CD4-positive, alpha-beta T cell treated with Interleukin-4 for 4 hours (primary cell): ENCODE measurements at regions not wholly inside any gene's neighbourhood (a gene's known extent, or its start where the extent isn't known, plus 50 kb on each side); places are given as distances from the start of the nearest gene placed in this dataset.

Experiments used
- DNase-seq: peaks from one replicate; pipeline ENCODE4 v3.0.0-alpha.2; 2020

DNA sequence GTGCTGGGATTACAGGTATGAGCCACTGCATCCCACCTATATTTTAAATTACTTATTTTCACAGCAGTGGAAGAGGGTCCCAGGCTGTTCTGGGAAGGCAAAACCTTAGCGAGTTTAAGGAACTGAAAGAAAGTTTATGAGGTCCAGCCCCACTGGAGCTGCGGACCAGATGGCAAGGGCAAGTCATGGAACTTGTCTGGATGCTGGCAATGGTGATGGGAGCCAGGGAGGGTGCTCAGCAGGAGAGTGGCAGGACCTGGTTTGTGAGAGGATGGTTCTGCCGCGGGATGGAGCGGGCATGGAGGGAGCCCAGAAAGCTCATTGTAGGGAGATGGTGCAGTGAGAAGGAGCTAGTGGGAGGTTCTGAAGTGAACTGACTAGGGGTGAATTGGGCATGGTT is 50.6 kb upstream of the SLC45A1 start:
- no peak for DNase-seq

DNA sequence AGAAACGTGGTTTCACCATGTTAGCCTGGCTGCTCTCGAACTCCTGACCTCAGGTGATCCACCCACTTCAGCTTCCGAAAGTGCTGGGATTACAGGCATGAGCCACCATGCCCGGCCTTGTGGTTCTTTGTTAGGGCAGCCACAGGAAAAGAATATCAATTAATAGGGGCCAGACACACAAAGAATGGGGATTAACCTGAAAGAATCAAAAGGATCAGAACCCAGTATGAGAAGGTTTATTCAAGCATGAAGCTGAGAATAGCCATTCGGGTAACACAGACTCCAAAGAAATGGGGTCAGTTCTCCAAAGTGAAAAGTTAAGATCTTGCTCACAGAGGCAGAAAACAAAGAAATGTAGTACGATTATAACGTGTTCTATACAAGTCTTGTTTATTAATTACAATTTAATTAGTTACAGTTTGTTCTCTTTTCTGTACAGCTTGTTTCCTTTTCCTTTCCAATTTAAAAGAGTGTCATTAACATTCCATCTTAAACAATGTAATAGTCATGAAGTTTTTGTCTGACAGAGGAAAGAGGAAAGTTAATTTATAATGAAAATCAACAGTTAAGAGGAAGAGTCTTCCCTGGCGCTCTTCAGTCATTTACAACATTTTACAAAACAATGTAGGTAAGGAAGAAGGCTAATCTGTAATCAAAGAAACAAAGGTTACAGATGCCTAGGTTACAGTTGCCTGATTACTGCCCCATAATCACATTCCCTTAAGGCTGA is 51.3 kb upstream of the SLC45A1 start:
- DNase-seq = no peak

DNA sequence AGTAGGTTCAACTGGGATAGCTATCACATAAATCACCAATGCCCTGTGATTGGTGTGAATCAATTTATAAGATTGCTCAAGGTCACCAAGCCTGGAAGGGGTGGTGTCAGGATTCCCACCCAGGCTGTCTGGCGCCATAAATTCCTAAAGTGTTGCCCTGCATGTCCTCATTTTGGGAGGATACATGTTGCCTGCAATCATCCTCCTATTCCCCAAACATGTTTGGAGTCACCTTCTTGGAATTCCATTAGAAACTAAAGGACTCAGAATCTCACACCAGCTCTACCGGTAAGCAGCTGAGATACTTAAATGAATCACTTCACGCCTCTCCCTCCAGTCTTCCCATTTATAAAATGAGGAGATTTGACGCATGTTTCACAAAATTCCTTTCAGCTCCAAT is 54.1 kb upstream of the SLC45A1 start:
- DNase-seq = no peak

DNA sequence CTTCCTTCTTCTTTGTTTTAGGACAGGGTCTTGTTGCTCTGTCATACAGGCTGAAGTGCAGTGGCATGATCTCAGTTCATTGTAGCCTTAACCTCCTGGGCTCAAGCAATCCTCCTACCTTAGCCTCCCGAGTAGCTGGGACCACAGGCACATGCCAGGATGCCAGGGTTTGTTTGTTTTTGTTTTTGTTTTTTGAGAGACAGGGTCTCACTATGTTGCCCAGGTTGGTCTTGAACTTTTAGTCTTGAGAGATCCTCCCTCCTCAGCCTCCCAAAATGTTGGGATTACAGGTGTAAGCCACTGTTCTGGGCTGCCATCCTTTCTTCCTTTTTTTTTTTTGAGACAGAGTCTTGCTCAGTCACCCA is 56.5 kb upstream of the SLC45A1 start:
- DNase-seq = no peak

DNA sequence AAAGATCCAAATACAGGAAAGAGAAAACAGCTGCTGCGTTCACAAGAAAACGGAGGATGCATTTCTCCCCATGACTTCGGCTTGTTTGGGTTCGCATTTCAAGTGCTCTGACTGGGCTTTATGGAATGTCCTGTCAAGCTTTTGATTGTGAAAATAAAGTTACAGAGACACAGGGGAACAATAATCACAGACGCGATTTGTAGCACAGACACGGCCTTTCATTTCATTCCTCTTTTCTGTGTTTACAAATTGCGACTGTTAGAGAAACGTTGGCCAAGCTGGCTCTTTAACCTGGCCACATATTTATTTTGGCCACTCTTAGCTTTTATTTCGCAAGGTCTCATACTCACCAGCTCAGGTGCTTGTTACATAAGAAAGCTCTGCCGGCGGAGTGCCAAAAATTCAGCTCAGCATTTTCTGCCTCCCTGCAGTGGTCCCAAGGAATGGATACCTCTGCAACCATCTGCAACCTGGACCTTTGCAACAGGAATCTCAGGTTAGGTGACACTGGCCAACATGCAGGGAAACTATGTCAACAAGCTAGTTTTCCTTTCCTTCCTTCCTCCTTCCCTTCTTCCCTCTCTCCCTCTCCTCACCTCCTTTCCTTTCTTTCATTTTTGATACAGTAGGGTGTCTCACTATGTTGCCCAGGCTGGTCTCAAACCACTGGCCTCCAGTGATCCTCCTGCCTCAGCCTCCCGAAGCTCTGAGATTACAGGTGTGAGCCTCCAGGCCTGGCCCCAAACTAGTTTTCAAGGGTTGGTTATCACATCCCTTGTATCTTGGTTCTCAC is 58.2 kb upstream of the SLC45A1 start:
- DNase-seq = no peak

DNA sequence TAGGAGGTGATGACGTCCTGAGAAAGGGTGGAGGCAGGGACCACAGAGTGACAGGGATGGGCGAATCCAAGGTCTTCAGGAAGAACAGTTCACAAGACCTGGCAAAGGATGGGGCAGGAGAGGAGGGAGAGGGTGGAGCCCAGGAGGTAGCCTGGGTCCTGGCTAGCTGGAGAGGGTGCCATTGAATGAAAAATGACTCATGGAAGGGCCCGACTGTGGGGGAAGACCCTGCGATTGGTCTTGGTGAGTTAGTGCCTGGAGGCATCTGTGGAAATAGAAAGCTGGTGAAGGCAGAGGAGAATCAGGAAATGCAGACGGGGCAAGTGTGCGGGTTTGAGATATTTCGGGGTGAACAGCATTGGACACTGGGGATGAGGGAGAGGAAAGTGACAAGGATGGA is 60.3 kb upstream of the SLC45A1 start:
- no peak for DNase-seq

DNA sequence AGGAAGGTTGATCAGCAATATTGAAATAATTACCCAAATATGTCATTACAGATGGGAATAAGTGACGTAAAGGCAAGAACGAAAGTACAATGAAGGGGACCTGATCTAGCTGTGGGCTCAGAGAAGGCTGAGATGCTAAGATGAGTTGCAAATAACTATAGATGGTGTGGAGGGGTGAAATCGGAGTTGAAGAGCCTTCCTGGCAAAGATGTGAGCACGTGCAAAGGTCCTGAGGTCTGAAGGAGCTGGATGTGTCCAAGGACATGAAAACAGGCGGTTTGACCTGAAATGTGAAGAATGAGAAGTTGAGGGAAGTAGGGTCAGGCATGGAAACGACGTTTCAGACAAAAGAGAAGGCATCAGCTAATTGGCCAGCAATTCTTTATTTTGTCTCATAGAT is 61.6 kb upstream of the SLC45A1 start:
- no peak for DNase-seq

DNA sequence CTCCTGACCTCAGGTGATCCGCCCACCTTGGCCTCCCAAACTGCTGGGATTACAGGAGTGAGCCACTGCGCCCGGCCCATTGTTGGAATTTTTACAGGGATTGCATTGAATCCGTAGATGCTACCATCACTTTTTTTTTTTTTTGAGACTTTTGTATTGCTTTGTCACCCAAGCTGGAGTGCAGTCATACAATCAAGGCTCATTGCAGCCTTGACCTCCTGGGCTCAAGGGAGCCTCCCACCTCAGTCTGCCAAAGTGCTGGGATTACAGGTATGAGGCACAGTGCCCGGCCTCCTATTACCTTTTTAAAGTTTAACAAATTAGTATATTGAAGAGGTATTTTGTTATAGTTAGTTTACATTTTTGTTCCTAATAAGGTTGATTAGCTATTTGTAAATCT is 62.2 kb upstream of the SLC45A1 start:
- DNase-seq = no peak

DNA sequence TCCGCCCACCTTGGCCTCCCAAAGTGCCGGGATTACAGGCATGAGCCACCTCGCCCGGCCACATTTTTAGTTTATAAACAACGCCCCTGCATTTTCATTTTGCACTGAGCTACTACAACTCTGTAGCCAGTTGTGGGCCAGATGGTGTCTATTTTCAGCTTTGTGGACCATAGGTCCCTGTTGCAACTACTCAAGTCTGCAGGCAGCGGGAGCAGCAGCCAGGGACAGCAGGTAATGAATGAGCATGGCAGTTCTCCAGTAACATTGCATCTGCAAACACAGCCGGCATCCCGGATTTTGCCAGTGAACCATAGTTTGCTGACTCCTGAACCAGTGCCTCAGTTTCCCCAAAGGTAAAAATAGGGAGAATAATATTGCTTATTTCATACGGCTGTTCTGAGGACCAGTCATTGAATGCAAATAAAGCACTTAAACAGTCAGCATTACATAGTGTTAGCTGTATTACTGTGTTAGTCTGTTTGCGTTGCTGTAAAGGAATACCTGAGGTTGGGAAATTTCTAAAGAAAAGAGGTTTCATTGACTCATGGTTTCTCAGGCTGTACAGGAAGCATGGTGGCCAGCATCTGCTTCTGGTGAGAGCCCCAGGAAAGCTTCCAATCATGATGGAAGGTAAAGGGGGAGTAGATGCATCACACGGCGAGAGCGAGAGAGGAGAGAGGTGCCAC is 65.5 kb upstream of the SLC45A1 start:
- no peak for DNase-seq

DNA sequence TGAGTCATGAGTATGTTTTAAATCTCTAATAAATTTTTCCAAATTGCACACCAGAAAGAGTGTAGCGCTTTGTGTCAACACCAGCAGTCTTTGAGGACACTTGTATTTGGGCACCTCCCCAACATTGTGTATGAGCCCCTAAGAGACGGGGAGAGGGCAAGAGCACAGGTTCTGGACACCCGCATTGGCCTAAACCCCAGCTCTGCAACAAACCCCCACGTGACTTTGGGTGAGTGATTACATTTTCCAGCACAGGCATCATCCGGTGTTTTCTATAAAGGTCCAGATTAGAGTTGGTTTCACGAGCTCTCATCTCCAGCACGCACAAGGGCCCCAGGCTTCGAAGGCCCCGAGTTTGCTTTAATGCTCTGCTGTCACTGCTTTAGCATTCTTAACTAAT is 66.3 kb upstream of the SLC45A1 start:
- no peak for DNase-seq

DNA sequence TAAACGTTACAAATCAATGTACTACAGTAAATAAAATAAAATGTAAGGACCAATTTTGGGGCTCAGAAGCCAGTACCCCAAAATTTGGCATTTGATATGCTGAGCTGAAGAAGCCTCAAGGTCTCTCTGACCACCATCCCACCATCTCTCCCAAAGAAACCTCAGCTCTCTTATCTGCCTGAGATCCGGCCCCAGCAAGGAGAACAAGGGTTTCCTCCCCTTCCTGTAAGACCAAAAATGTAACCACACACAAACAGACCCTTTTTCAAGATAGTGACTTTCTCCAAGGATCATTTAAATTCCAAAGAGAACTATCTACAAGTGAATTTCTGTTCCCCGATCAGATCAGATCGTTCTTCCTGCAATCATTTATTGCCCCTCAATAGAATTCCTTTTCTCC is 68.1 kb upstream of the SLC45A1 start:
- DNase-seq = no peak

DNA sequence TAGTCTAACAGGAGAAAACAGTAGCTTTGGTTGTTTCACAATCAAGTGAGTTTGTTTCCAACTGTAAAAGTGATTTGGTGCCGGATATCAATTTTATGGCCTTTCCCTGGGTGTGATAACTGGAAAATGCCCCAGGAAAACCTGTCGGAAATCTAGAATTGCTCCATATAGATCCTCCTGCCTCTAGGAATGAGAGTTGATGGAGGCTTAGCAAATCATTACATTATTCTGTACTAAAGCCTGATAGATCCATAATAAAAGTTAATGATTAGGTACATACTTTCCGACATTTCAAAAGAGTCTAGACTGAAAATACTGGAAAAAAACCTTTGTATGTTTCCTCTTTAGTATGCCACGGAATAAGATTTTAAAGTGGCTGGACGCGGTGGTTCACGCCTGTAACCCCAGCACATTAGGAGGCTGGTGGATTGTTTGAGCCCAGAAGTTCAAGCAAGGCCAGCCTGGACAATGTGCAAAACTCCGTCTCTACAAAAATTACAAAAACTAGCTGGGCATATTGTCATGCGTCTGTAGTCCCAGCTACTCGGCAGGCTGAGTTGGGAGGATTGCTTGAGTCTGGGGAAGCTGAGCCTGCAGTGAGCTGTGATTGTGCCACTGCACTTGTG is 70.0 kb upstream of the SLC45A1 start:
- DNase-seq = no peak

DNA sequence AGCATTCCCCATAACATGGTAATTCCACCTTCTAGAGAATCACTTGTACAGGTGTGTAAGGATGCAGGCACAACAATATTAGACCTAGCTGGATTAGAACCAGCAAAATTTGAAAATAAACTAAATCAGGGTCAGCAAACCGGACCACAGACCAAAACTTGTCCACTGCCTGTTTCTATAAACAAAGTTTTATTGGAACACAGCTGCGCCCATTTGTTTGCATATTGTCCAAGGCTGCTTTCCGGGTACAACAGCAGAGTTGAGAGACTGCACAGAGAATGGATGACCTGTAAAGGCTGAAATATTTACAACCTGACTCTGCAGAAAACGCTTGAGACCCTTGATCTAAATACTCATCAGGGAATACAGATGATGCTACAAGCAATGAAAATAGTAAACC is 73.6 kb upstream of the SLC45A1 start:
- no peak for DNase-seq

DNA sequence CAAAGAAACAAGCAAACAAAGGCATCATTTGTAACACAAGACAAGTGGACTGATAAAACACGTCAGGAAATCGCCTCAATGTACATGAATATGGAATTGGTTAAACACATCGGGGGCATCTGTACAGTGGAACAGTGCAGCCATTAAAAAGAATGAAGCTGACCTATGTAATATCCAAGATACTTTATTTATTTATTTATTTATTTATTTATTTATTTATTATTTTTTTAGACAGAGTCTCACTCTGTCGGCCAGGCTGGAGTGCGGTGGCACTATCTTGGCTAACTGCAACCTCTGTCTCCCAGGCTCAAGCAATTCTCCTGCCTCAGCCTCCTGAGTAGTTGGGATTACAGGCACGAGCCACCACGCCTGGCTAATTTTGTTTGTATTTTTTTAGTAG is 75.4 kb upstream of the SLC45A1 start:
- no peak for DNase-seq

DNA sequence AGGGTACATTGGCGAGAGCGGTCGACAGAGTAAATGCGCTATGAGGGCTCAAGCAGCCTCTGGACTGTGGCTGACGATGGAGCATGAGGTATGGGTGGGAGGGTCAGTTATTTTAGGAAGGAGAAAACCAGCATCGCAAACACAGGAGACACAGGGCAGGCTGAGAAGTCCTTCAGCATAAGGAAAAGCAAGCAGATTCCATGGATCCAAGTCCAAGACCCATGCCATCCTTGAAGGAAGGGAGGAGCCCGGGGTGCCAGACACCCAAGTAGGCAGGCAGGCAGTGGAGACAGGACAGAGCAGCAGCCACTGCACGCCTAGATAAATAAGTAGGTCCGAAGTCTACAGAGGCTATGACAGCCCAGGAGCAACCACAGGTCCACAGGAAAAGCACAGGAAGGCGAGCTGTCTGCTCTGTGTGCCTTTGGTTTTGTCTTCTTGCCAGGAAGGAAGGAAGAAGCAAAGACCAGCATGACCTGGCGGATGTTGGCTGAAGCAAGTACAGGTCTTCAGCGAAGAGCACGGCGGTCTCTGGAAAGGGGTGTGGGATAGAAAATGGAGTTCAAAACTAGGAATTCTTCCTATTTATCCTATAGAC is 76.4 kb upstream of the SLC45A1 start:
- DNase-seq = no peak

DNA sequence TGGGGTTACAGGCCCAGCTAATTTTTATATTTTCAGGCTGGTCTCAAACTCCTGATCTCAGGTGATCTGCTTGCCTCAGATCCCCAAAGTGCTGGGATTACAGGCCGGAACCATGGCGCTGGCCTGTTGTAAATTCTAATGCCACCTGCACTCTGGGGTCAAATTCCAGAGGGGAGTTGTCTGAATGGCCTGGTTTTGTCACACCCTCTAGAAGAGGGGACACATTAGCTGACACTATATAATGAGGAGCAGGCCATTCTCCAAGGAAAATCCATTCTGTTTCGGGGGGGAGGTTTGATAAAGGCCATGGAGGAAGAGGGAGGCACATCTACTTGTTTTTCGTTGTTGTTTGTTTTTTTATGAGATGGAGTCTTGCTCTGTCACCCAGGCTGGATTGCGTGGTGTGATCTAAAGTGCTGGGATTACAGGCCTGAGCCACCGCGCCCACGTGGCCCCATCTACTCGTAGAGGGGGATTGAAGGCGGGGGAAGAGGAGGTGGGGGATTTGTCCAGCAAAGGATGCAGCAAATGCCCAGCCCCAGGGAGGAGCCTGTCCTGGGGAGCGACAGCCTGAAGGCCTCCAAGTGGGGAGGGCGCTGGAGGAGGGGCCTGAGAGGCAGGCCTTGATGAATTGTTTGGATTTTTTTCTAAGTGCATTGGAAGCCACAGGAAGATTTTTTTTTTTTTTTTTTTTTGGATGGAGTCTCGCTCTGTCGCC is 78.4 kb upstream of the SLC45A1 start:
- no peak for DNase-seq

DNA sequence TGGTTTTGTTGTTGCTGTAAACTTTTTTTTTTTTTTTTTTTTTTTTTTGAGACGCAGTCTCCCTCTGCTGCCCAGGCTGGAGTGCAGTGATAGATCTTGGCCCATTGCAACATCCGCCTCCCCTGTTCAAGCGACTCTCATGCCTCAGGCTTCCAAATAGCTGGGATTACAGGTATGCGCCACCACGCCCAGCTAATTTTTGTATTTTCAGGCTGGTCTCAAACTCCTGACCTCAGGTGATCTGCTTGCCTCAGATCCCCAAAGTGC is 78.9 kb upstream of the SLC45A1 start:
- DNase-seq = no peak

DNA sequence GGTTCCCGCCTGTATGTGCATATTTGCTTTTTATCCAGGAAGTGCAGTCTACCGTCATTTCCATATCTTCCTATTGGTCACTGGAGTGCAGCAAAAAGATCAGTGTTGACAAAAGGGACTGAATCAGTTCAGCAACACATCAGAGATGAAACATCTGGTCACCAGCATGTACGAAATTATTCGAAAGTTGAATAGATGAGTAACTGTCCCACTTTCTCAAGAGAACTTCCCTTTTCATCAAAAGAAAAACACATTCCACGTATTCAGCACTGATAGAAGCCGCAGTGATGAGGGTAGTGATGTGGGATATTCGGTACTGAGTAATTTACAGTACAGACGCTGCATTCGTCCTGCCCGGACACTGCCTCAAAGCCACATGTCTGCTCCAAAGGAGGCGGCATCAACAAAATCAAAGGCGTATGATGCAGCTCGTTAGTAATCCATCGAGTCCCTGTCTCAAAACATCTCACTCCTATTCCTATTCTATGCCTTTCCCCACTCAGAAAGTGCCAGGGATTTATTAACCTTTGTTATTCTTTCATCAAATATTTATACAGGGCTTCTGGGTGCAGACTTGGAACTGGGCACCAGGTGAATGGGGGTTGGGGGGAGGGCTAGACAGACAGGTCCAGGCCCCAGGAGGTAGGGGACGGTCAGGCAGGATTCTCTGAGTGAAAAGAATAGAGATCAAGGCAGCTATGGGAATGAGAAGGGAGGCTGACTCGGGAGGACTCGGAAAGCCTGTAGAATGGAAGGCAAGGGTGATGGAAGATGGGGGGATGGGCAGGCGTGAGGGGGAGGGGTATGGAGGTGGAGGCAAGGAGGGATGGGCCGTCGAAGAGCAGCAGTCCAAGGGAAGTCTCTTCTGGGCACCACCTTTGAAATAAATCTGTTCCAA is 79.5 kb upstream of the SLC45A1 start:
- DNase-seq = no peak

DNA sequence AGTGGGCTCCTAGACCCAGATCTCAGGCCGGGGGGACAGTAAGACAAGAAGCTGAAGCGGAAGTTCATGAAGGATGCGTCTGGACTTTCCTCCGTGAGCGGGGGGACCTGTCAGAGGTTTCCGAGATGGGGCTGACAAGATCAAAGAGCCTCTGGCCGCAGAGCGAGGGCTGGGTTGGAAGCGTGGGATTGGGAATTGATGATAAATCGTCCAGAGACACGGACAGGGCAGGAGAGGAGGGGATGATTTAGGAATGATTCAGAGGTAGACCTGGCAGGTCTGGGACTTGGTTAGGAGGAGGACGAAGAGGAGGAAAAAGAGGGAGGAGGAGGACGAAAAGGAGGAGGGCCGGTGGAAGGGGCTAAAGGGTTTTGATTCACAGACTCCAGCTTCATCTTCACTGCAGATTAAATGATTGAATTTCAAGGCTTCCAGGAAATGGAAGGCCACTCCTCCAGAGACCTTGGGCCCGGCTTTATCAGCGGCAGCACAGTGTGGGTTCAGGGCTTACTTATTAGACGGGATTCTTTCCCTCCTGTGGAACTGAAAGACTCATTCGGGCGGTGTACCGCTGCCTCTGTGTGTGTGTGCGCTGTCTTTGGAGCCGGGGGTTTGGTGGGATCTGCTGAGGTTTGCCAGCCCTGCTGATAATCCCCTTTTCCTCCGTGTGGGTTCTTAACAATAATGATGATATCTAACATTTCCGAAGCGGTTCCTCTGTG is 85.7 kb upstream of the SLC45A1 start:
- DNase-seq = no peak

DNA sequence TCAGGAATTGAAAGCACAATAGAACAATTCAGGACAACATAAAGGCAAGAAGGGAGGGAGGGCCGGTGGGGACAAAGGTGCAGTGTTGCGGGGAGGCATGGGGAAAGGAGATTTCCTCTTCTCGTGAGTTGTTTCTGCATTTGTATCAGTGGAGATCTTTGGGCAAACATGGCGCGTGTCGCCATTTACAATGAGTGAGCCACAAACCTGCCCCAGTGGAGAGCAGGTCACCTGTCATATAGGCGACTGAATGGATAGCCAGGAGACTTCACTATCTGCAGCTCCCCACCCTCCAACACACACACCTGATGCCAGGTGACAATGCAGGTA is 87.7 kb upstream of the SLC45A1 start:
- no peak for DNase-seq

DNA sequence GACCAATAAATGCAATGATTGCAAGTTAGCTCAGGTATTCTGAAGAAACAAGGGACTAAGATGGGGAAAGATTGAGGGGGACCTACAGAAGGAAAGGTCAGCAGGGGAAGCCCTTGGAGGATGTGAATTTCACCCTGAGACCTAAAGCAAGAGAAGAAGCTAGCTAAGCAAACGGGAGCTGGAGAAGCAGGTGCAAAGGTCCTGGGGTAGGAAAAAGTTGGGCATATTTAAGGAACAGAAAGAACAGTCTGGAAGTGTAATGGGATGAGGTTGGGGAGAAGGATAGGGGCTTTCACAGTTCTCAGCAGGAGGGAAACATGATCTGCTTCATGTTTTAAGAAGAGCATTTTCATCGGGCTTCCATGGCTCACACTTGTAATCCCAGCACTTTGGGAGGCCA is 89.7 kb upstream of the SLC45A1 start:
- no peak for DNase-seq
